ENCODE measurements at regions not wholly inside any gene's neighbourhood (a gene's known extent, or its start where the extent isn't known, plus 50 kb on each side); places are given as distances from the start of the nearest gene placed in this dataset.

DNA sequence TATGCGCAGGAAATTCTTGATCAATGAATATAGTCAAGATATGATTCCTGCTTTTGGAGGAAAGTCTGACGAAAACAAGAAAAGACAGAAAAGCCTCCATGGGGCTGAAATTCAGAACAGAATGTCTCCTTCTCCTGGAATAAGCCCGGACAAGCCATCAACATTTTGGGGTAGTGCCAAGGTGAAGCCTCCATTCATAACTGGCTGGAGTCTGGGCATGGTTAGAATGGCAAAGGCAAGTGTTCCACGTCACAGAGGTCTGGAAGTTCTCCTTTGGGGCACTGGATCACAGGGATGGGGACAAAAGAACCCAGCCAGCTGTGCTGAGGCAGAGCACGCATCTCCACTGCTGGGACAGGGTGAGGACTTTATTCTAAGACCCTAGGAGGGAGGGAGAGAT, 505.7 kb downstream of the CMPK2 start:
- H3K27me3 ChIP-seq, result no peaks in the 10 kb centered on the region
- TF ChIP-seq, protein P1, sequence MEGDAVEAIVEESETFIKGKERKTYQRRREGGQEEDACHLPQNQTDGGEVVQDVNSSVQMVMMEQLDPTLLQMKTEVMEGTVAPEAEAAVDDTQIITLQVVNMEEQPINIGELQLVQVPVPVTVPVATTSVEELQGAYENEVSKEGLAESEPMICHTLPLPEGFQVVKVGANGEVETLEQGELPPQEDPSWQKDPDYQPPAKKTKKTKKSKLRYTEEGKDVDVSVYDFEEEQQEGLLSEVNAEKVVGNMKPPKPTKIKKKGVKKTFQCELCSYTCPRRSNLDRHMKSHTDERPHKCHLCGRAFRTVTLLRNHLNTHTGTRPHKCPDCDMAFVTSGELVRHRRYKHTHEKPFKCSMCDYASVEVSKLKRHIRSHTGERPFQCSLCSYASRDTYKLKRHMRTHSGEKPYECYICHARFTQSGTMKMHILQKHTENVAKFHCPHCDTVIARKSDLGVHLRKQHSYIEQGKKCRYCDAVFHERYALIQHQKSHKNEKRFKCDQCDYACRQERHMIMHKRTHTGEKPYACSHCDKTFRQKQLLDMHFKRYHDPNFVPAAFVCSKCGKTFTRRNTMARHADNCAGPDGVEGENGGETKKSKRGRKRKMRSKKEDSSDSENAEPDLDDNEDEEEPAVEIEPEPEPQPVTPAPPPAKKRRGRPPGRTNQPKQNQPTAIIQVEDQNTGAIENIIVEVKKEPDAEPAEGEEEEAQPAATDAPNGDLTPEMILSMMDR (IDR thresholded peaks at IDR 0.05), result no peak
- no peak overlapping the region for H3K27ac ChIP-seq
- no peaks in the 10 kb centered on the region for H3K4me1 ChIP-seq
- DNase-seq (no peak), ATAC-seq (no peak)
- intact Hi-C loops (cut with DNase I), result loop anchor here (10.0 kb wide), 1 partner anchor 415 kb away; no protein-coding TSS in a partner anchor
- H3K36me3 ChIP-seq, result no peaks in the 10 kb centered on the region
- H3K9me3 ChIP-seq, result no peaks in the 10 kb centered on the region
- no peak overlapping the region for H3K4me3 ChIP-seq

- ATAC-seq, result no peak
- intact Hi-C loops (cut with DNase I), result no loop called here
- no peaks in the 10 kb centered on the region for H3K27me3 ChIP-seq
These were observed 502.8 kb downstream of the CMPK2 start for GRCh38 chr2:6362671-6363450.

DNA sequence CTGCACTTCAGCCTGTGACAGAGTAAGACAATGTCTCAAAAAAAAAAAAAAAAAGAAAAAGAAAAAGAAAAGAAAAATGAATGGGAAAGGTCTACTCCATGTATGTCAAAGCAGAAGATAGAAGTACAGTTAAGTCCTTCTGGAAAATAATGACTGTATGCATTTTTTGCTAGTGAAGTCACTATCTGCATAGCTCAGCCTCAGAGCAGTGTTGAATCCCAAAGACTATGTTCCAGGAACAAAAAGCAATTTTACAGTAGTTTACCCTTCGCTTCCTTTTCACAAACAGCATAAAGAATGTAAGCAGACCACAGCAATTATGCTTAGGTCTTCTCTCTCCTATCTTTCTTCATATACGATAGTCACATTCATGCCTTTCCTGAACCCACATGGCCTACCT, 497.4 kb downstream of the CMPK2 start:
- ATAC-seq (no peak), DNase-seq (no peak)
- no peaks in the 10 kb centered on the region for H3K27me3 ChIP-seq
- H3K36me3 ChIP-seq, result no peaks in the 10 kb centered on the region
- no peaks in the 10 kb centered on the region for H3K9me3 ChIP-seq
- H3K27ac ChIP-seq, result no peak overlapping the region
- TF ChIP-seq, protein P1 (IDR thresholded peaks at IDR 0.05), result no peak
- no peak overlapping the region for H3K4me3 ChIP-seq
- no peaks in the 10 kb centered on the region for H3K4me1 ChIP-seq
- intact Hi-C loops (cut with DNase I), result no loop called here

More at GRCh38 chr2:6362671-6363450, 502.8 kb downstream of the CMPK2 start:
- no peaks in the 10 kb centered on the region for H3K9me3 ChIP-seq
- no peaks in the 10 kb centered on the region for H3K4me1 ChIP-seq
- no peaks in the 10 kb centered on the region for H3K36me3 ChIP-seq
- H3K4me3 ChIP-seq, result no peak overlapping the region
- DNase-seq, result no peak
- H3K27ac ChIP-seq, result no peak overlapping the region
- TF ChIP-seq, protein P1 (IDR thresholded peaks at IDR 0.05), result no peak

GRCh38 chr2:6369266-6369665, 496.4 kb downstream of the CMPK2 start:
- no peak for ATAC-seq
- intact Hi-C loops (cut with DNase I), result no loop called here
- no peaks in the 10 kb centered on the region for H3K27me3 ChIP-seq
- H3K4me3 ChIP-seq, result no peak overlapping the region
- H3K4me1 ChIP-seq, result no peaks in the 10 kb centered on the region
- TF ChIP-seq, protein P1 (IDR thresholded peaks at IDR 0.05), result no peak
- DNase-seq, result no peak
- no peaks in the 10 kb centered on the region for H3K36me3 ChIP-seq
- H3K27ac ChIP-seq, result no peak overlapping the region
- H3K9me3 ChIP-seq, result no peaks in the 10 kb centered on the region

DNA sequence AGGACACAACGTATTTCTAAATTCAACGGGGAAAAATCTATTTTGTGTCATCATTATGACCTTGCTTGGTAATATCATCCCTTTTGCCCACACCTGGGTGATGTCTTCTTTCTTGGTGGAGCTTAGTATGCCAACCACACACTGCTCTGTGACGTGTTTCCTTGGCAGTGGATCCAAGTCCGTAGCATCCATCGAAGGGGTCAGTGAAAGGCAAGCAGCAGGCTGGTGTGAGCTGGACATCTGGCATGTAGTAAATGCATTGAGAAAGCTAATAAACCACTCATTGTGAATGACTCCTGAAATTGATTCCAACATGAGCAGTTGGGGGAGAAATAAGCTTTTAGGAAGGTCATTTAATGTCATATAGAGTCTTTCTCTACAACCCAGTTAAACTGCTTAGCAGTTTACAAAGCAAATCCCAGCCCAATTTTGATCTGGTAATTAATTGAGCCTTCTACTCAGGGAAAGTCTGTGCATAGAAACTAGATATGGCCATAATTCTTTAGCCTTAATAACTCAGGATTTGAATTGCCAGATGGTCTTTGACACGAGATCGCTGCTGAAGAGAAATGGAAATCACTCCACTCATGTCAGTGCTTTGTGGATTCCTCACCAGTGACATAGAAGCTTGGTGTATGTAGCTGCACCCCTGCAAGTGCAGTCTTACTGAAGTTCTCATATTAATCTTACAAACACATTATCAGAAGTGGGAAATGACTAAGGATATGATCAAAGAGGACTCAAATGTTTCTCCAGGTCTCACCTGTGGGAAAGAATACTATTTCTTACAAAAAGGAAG, 494.8 kb downstream of the CMPK2 start:
- DNase-seq, result no peak
- intact Hi-C loops (cut with DNase I), result no loop called here
- TF ChIP-seq, protein P1 (IDR thresholded peaks at IDR 0.05), result no peak
- Histone ChIP-seq H3K27me3 (no peaks in the 10 kb centered on the region), H3K4me3 (no peak overlapping the region), H3K4me1 (no peaks in the 10 kb centered on the region), H3K36me3 (no peaks in the 10 kb centered on the region), H3K27ac (no peak overlapping the region), H3K9me3 (no peaks in the 10 kb centered on the region)
- no peak for ATAC-seq
